H9 (cell line): ENCODE measurements at regions not wholly inside any gene's neighbourhood (a gene's known extent, or its start where the extent isn't known, plus 50 kb on each side); places are given as distances from the start of the nearest gene placed in this dataset.

Source experiments
- DNase-seq: peaks from one replicate; pipeline ENCODE4 v3.0.0-alpha.2; 2017
- H2AFZ ChIP-seq: one replicate; pipeline ENCODE4 v1.6.1; 2013; ENCODE audit warnings: mild to moderate bottlenecking, low read length, control low read depth, moderate library complexity
- H2AK5ac ChIP-seq: 2 replicates; pipeline ENCODE4 v1.6.1; 2013; ENCODE audit warnings: low read length, control low read depth, mixed read lengths; ENCODE audit not compliant: insufficient read length
- H2BK120ac ChIP-seq: one replicate; pipeline ENCODE4 v1.6.1; 2013; ENCODE audit warnings: low read depth, mild to moderate bottlenecking, low read length, control low read depth, inconsistent platforms; ENCODE audit not compliant: poor library complexity, severe bottlenecking
- H2BK12ac ChIP-seq: 2 replicates; pipeline ENCODE4 v1.6.1; 2013; ENCODE audit warnings: low read length, control low read depth, mixed read lengths, low read depth; ENCODE audit not compliant: insufficient read length
- H2BK15ac ChIP-seq: 2 replicates; pipeline ENCODE4 v1.6.1; 2013; ENCODE audit warnings: low read depth, low read length, control low read depth
- H2BK20ac ChIP-seq: one replicate; pipeline ENCODE4 v1.6.1; 2013; ENCODE audit warnings: low read depth, mild to moderate bottlenecking, low read length, control low read depth, inconsistent platforms; ENCODE audit not compliant: poor library complexity, severe bottlenecking
- H2BK5ac ChIP-seq: 2 replicates; pipeline ENCODE4 v1.6.1; 2013; ENCODE audit warnings: low read length, control low read depth, mixed read lengths; ENCODE audit not compliant: insufficient read length
- H3K14ac ChIP-seq: 2 replicates; pipeline ENCODE4 v1.6.1; 2013; ENCODE audit warnings: low read length, control low read depth; ENCODE audit not compliant: insufficient read depth
- H3K18ac ChIP-seq: 2 replicates; pipeline ENCODE4 v1.6.1; 2013; ENCODE audit warnings: low read depth, mild to moderate bottlenecking, mixed read lengths, low read length, control low read depth; ENCODE audit not compliant: insufficient read length
- H3K23ac ChIP-seq: 2 replicates; pipeline ENCODE4 v1.6.1; 2013; ENCODE audit warnings: low read length, control low read depth, mixed read lengths, low read depth; ENCODE audit not compliant: insufficient read length
- H3K23me2 ChIP-seq: 2 replicates; pipeline ENCODE4 v1.6.1; 2013; ENCODE audit warnings: low read depth, mild to moderate bottlenecking, mixed read lengths, low read length, control low read depth; ENCODE audit not compliant: insufficient read length, poor library complexity, severe bottlenecking
- H3K27ac ChIP-seq: 2 replicates; pipeline ENCODE4 v1.5.1; 2013; ENCODE audit warnings: low read length, control low read depth, mixed read lengths, low read depth; ENCODE audit not compliant: insufficient read length
- H3K27me3 ChIP-seq: 2 replicates; pipeline ENCODE4 v1.6.1; 2013; ENCODE audit warnings: low read length, control low read depth, inconsistent platforms; ENCODE audit not compliant: insufficient read depth
- H3K4ac ChIP-seq: 2 replicates; pipeline ENCODE4 v1.6.1; 2013; ENCODE audit warnings: low read depth, mild to moderate bottlenecking, control low read depth, inconsistent platforms, low read length, moderate library complexity
- H3K4me1 ChIP-seq: 2 replicates; pipeline ENCODE4 v1.6.1; 2013; ENCODE audit warnings: low read length, control low read depth, inconsistent platforms; ENCODE audit not compliant: insufficient read depth
- H3K4me2 ChIP-seq: 2 replicates; pipeline ENCODE4 v1.6.1; 2013; ENCODE audit warnings: low read length, control low read depth, mixed read lengths; ENCODE audit not compliant: insufficient read length, insufficient read depth
- H3K56ac ChIP-seq: 2 replicates; pipeline ENCODE4 v1.6.1; 2013; ENCODE audit warnings: low read depth, mild to moderate bottlenecking, mixed read lengths, low read length, control low read depth; ENCODE audit not compliant: insufficient read length
- H3K79me1 ChIP-seq: 2 replicates; pipeline ENCODE4 v1.6.1; 2013; ENCODE audit warnings: low read depth, mild to moderate bottlenecking, moderate library complexity, low read length, control low read depth, inconsistent platforms; ENCODE audit not compliant: insufficient read depth, poor library complexity, severe bottlenecking
- H3K79me2 ChIP-seq: 2 replicates; pipeline ENCODE4 v1.6.1; 2013; ENCODE audit warnings: low read length, control low read depth, inconsistent platforms; ENCODE audit not compliant: insufficient read depth
- H3K9ac ChIP-seq: 2 replicates; pipeline ENCODE4 v1.6.1; 2013; ENCODE audit warnings: low read length, control low read depth, mixed read lengths; ENCODE audit not compliant: insufficient read length; ENCODE audit errors: extremely low read depth
- H3K9me3 ChIP-seq: one replicate; pipeline ENCODE4 v1.6.1; 2013; ENCODE audit warnings: low read depth, low read length, inconsistent platforms; ENCODE audit not compliant: control insufficient read depth
- H3T11ph ChIP-seq: one replicate; pipeline ENCODE4 v1.6.1; 2013; ENCODE audit warnings: mild to moderate bottlenecking, low read length, control low read depth, inconsistent platforms
- H4K20me1 ChIP-seq: one replicate; pipeline ENCODE4 v1.6.1; 2013; ENCODE audit not compliant: control insufficient read depth, insufficient read length, insufficient read depth
- H4K5ac ChIP-seq: 2 replicates; pipeline ENCODE4 v1.6.1; 2013; ENCODE audit warnings: low read depth, mild to moderate bottlenecking, mixed read lengths, low read length, control low read depth; ENCODE audit not compliant: insufficient read length
- H4K8ac ChIP-seq: replicated peaks from 2 replicates; pipeline ENCODE4 v1.6.1; 2013; ENCODE audit warnings: low read length, control low read depth, mixed read lengths, low read depth; ENCODE audit not compliant: insufficient read length
- H4K91ac ChIP-seq: 2 replicates; pipeline ENCODE4 v1.6.1; 2013; ENCODE audit warnings: low read depth, mild to moderate bottlenecking, moderate library complexity, mixed read lengths, low read length, control low read depth; ENCODE audit not compliant: insufficient read length
- H3K27ac Mint-ChIP-seq, 3 experiments: 2 replicates in 2 of 3; 3 replicates in 1 of 3; pipeline ENCODE4 v1.8.0; 2020 to 2021; ENCODE audit warnings: mixed read lengths in 3 of 3, mild to moderate bottlenecking in 1 of 3, moderate library complexity in 1 of 3
- H3K27me3 Mint-ChIP-seq: 2 replicates; pipeline ENCODE4 v1.8.0; 2021; ENCODE audit warnings: low read depth, mild to moderate bottlenecking, moderate library complexity, mixed read lengths
- H3K36me3 Mint-ChIP-seq, 3 experiments: 2 replicates in 2 of 3; 3 replicates in 1 of 3; pipeline ENCODE4 v1.8.0; 2020 to 2021; ENCODE audit warnings: low read depth in 3 of 3, mixed read lengths in 3 of 3; ENCODE audit not compliant: insufficient read depth in 1 of 3
- H3K4me1 Mint-ChIP-seq, 2 experiments: 2 replicates each; pipeline ENCODE4 v1.8.0; 2020; ENCODE audit warnings: mixed read lengths in 2 of 2
- H3K4me3 Mint-ChIP-seq, 2 experiments: 2 replicates in 1 of 2; 3 replicates in 1 of 2; pipeline ENCODE4 v1.8.0; 2020 to 2021; ENCODE audit warnings: mild to moderate bottlenecking in 2 of 2, mixed read lengths in 2 of 2, moderate library complexity in 1 of 2
- H3K9me3 Mint-ChIP-seq, 2 experiments: 2 replicates in 1 of 2; 3 replicates in 1 of 2; pipeline ENCODE4 v1.8.0; 2020; ENCODE audit warnings: mild to moderate bottlenecking in 2 of 2, mixed read lengths in 2 of 2, moderate library complexity in 1 of 2
- CTCF ChIP-seq: fragments of 200-600 bp; sonication (generic); conservative IDR thresholded peaks from 3 replicates; pipeline ENCODE4 v1.8.0; 2021; ENCODE audit warnings: antibody characterized with exemption, mild to moderate bottlenecking
- WGBS: extraction: QIAGEN DNeasy Blood & Tissue Kit; methylation state at CpG from one replicate; pipeline ENCODE4 v1.1.7; 2013; ENCODE audit warnings: missing lambda C conversion rate, low lambda C conversion rate, mixed read lengths; ENCODE audit not compliant: insufficient read length; ENCODE audit errors: extremely low coverage; 5-methylcytosine and 5-hydroxymethylcytosine counted together

- Histone ChIP-seq H3K56ac (no peak overlapping the region), H3K4ac (no peak overlapping the region), H4K91ac (no peak overlapping the region), H4K20me1 (no peaks in the 10 kb centered on the region), H2BK120ac (no peak overlapping the region), H3K23me2 (no peaks in the 10 kb centered on the region), H3K79me1 (no peaks in the 10 kb centered on the region), H4K8ac (no peak overlapping the region), H3K27ac (no peak overlapping the region), H3K14ac (no peak overlapping the region), H2BK20ac (no peak overlapping the region), H2BK12ac (no peak overlapping the region), H3K4me1 (no peaks in the 10 kb centered on the region), H2BK15ac (no peak overlapping the region), H3K79me2 (no peaks in the 10 kb centered on the region), H3K18ac (no peak overlapping the region), H3T11ph (no peak overlapping the region), H3K9me3 (peaks cover 7% of the 10 kb centered on the region), H2BK5ac (no peak overlapping the region), H3K9ac (no peak overlapping the region), H3K4me2 (no peak overlapping the region), H2AK5ac (no peak overlapping the region), H4K5ac (no peak overlapping the region), H2AFZ (no peak overlapping the region), H3K23ac (no peak overlapping the region), H3K27me3 (no peaks in the 10 kb centered on the region)
- no peak for DNase-seq
- Mint-ChIP-seq H3K36me3 (no peaks in the 10 kb centered on the region; a peak in 1 of 7 replicates), H3K9me3 (peaks cover 49 to 56% of the 10 kb centered on the region in 2 experiments), H3K27ac (no peak overlapping the region), H3K27me3 (0 out of 2 replicates have a peak, but pooled peaks cover 1% of the 10 kb centered on the region), H3K4me1 (no peaks in the 10 kb centered on the region), H3K4me3 (no peak overlapping the region)
- WGBS = no CpG with 5 or more reads among the region's 2 CpGs
- peak; percentile 62 for TF ChIP-seq CTCF
Measured at GRCh38 chrX:66731398-66731797, 92.5 kb upstream of the EDA2R start.
